ENCODE measurements at regions not wholly inside any gene's neighbourhood (a gene's known extent, or its start where the extent isn't known, plus 50 kb on each side); places are given as distances from the start of the nearest gene placed in this dataset.

DNA sequence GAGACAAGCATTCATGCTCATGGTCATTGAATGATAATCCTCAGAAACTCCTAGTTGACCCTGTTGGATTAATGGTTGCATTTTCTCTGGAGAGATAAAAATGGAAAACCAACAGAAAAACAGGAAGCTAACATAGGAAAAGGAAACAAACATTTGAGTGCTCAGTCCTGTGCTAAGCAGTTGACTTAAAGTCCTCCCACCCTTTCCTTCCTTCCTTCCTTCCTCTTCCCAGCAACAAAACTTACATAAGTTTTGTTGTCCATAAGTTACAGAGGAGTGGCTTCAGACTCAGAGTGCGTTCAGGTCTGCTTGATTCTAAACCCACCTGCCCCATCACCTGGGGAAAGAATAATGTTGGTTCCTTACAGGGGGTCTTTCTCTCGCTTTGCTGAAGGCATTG is 163.8 kb upstream of the RGMA start:
- TF ChIP-seq, protein P1, sequence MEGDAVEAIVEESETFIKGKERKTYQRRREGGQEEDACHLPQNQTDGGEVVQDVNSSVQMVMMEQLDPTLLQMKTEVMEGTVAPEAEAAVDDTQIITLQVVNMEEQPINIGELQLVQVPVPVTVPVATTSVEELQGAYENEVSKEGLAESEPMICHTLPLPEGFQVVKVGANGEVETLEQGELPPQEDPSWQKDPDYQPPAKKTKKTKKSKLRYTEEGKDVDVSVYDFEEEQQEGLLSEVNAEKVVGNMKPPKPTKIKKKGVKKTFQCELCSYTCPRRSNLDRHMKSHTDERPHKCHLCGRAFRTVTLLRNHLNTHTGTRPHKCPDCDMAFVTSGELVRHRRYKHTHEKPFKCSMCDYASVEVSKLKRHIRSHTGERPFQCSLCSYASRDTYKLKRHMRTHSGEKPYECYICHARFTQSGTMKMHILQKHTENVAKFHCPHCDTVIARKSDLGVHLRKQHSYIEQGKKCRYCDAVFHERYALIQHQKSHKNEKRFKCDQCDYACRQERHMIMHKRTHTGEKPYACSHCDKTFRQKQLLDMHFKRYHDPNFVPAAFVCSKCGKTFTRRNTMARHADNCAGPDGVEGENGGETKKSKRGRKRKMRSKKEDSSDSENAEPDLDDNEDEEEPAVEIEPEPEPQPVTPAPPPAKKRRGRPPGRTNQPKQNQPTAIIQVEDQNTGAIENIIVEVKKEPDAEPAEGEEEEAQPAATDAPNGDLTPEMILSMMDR (IDR thresholded peaks at IDR 0.05), result no peak
- TF ChIP-seq POLR2A (IDR thresholded peaks at IDR 0.05), result no peak
